ENCODE measurements at regions not wholly inside any gene's neighbourhood (a gene's known extent, or its start where the extent isn't known, plus 50 kb on each side); places are given as distances from the start of the nearest gene placed in this dataset.

GRCh38 chr1:13922466-13923110 lies 222.6 kb downstream of the PRDM2 start:
- H3K9ac ChIP-seq (ENCODE audit: low read depth, low read length), result no peak overlapping the region
- no peaks in the 10 kb centered on the region for H3K27me3 ChIP-seq (ENCODE audit: control insufficient read depth, insufficient read depth, low read length)
- H3K9me3 ChIP-seq (replicated peaks; ENCODE audit: low read length), result no peaks in the 10 kb centered on the region
- H3K4me3 ChIP-seq (ENCODE audit: low read length), result no peak overlapping the region
- H3K4me1 ChIP-seq (ENCODE audit: control insufficient read depth, insufficient read depth, low read length), result peaks cover 3% of the 10 kb centered on the region
- H3K36me3 ChIP-seq (ENCODE audit: insufficient read depth, low read length), result no peaks in the 10 kb centered on the region
- H3K4me2 ChIP-seq (ENCODE audit: low read length), result peak overlapping the region; percentile 4

- Histone ChIP-seq H3K9me3 (replicated peaks; ENCODE audit: low read length) (no peaks in the 10 kb centered on the region), H3K36me3 (ENCODE audit: insufficient read depth, low read length) (no peaks in the 10 kb centered on the region), H3K4me3 (ENCODE audit: low read length) (no peak overlapping the region), H3K4me2 (ENCODE audit: low read length) (no peak overlapping the region), H3K27me3 (ENCODE audit: control insufficient read depth, insufficient read depth, low read length) (no peaks in the 10 kb centered on the region), H3K4me1 (ENCODE audit: control insufficient read depth, insufficient read depth, low read length) (peaks cover 3% of the 10 kb centered on the region), H3K9ac (ENCODE audit: low read depth, low read length) (no peak overlapping the region)
Measured at GRCh38 chr1:13926556-13926955, 226.6 kb downstream of the PRDM2 start.

GRCh38 chr1:13927736-13928135 lies 227.7 kb downstream of the PRDM2 start:
- Histone ChIP-seq H3K4me2 (ENCODE audit: low read length) (no peak overlapping the region), H3K9ac (ENCODE audit: low read depth, low read length) (no peak overlapping the region), H3K4me1 (ENCODE audit: control insufficient read depth, insufficient read depth, low read length) (peaks cover under 1% of the 10 kb centered on the region), H3K9me3 (replicated peaks; ENCODE audit: low read length) (no peaks in the 10 kb centered on the region), H3K4me3 (ENCODE audit: low read length) (no peak overlapping the region), H3K27me3 (ENCODE audit: control insufficient read depth, insufficient read depth, low read length) (no peaks in the 10 kb centered on the region), H3K36me3 (ENCODE audit: insufficient read depth, low read length) (no peaks in the 10 kb centered on the region)

GRCh38 chr1:13929313-13929712 lies 229.3 kb downstream of the PRDM2 start:
- Histone ChIP-seq H3K4me2 (ENCODE audit: low read length) (no peak overlapping the region), H3K4me1 (ENCODE audit: control insufficient read depth, insufficient read depth, low read length) (no peaks in the 10 kb centered on the region), H3K36me3 (ENCODE audit: insufficient read depth, low read length) (no peaks in the 10 kb centered on the region), H3K9ac (ENCODE audit: low read depth, low read length) (no peak overlapping the region), H3K4me3 (ENCODE audit: low read length) (no peak overlapping the region), H3K27me3 (ENCODE audit: control insufficient read depth, insufficient read depth, low read length) (no peaks in the 10 kb centered on the region), H3K9me3 (replicated peaks; ENCODE audit: low read length) (no peaks in the 10 kb centered on the region)

- Histone ChIP-seq H3K9me3 (replicated peaks; ENCODE audit: low read length) (no peaks in the 10 kb centered on the region), H3K9ac (ENCODE audit: low read depth, low read length) (no peak overlapping the region), H3K27me3 (ENCODE audit: control insufficient read depth, insufficient read depth, low read length) (no peaks in the 10 kb centered on the region)
Measured at GRCh38 chr1:13930151-13930550, 230.2 kb downstream of the PRDM2 start.

GRCh38 chr1:13931226-13931625 lies 231.2 kb downstream of the PRDM2 start:
- no peaks in the 10 kb centered on the region for H3K27me3 ChIP-seq (ENCODE audit: control insufficient read depth, insufficient read depth, low read length)
- no peaks in the 10 kb centered on the region for H3K9me3 ChIP-seq (replicated peaks; ENCODE audit: low read length)
- no peaks in the 10 kb centered on the region for H3K4me1 ChIP-seq (ENCODE audit: control insufficient read depth, insufficient read depth, low read length)
- H3K4me3 ChIP-seq (ENCODE audit: low read length), result no peak overlapping the region
- H3K36me3 ChIP-seq (ENCODE audit: insufficient read depth, low read length), result no peaks in the 10 kb centered on the region
- no peak overlapping the region for H3K4me2 ChIP-seq (ENCODE audit: low read length)
- H3K9ac ChIP-seq (ENCODE audit: low read depth, low read length), result no peak overlapping the region

More at GRCh38 chr1:13930151-13930550, 230.2 kb downstream of the PRDM2 start:
- Histone ChIP-seq H3K4me2 (ENCODE audit: low read length) (no peak overlapping the region), H3K4me3 (ENCODE audit: low read length) (no peak overlapping the region), H3K36me3 (ENCODE audit: insufficient read depth, low read length) (no peaks in the 10 kb centered on the region), H3K4me1 (ENCODE audit: control insufficient read depth, insufficient read depth, low read length) (no peaks in the 10 kb centered on the region)

GRCh38 chr1:13935336-13935735 lies 235.3 kb downstream of the PRDM2 start:
- H3K36me3 ChIP-seq (ENCODE audit: insufficient read depth, low read length), result no peaks in the 10 kb centered on the region
- no peak overlapping the region for H3K9ac ChIP-seq (ENCODE audit: low read depth, low read length)
- H3K4me3 ChIP-seq (ENCODE audit: low read length), result no peak overlapping the region
- no peaks in the 10 kb centered on the region for H3K9me3 ChIP-seq (replicated peaks; ENCODE audit: low read length)
- H3K4me2 ChIP-seq (ENCODE audit: low read length), result no peak overlapping the region
- H3K27me3 ChIP-seq (ENCODE audit: control insufficient read depth, insufficient read depth, low read length), result no peaks in the 10 kb centered on the region
- H3K4me1 ChIP-seq (ENCODE audit: control insufficient read depth, insufficient read depth, low read length), result no peaks in the 10 kb centered on the region

- no peak overlapping the region for H3K4me2 ChIP-seq (ENCODE audit: low read length)
- no peak overlapping the region for H3K9ac ChIP-seq (ENCODE audit: low read depth, low read length)
- H3K4me3 ChIP-seq (ENCODE audit: low read length), result no peak overlapping the region
- peaks cover 3% of the 10 kb centered on the region for H3K9me3 ChIP-seq (replicated peaks; ENCODE audit: low read length)
- no peaks in the 10 kb centered on the region for H3K27me3 ChIP-seq (ENCODE audit: control insufficient read depth, insufficient read depth, low read length)
- no peaks in the 10 kb centered on the region for H3K4me1 ChIP-seq (ENCODE audit: control insufficient read depth, insufficient read depth, low read length)
- no peaks in the 10 kb centered on the region for H3K36me3 ChIP-seq (ENCODE audit: insufficient read depth, low read length)
Measured at GRCh38 chr1:13941315-13941714, 241.3 kb downstream of the PRDM2 start.

GRCh38 chr1:13943055-13943454 lies 243.1 kb downstream of the PRDM2 start:
- Histone ChIP-seq H3K36me3 (ENCODE audit: insufficient read depth, low read length) (no peaks in the 10 kb centered on the region), H3K4me1 (ENCODE audit: control insufficient read depth, insufficient read depth, low read length) (peaks cover under 1% of the 10 kb centered on the region), H3K9ac (ENCODE audit: low read depth, low read length) (no peak overlapping the region), H3K9me3 (replicated peaks; ENCODE audit: low read length) (peaks cover 3% of the 10 kb centered on the region), H3K27me3 (ENCODE audit: control insufficient read depth, insufficient read depth, low read length) (no peaks in the 10 kb centered on the region), H3K4me3 (ENCODE audit: low read length) (no peak overlapping the region), H3K4me2 (ENCODE audit: low read length) (no peak overlapping the region)

- H3K9me3 ChIP-seq (replicated peaks; ENCODE audit: low read length), result peaks cover 3% of the 10 kb centered on the region
- no peaks in the 10 kb centered on the region for H3K36me3 ChIP-seq (ENCODE audit: insufficient read depth, low read length)
- peaks cover 28% of the 10 kb centered on the region for H3K4me1 ChIP-seq (ENCODE audit: control insufficient read depth, insufficient read depth, low read length)
- no peak overlapping the region for H3K4me3 ChIP-seq (ENCODE audit: low read length)
- no peaks in the 10 kb centered on the region for H3K27me3 ChIP-seq (ENCODE audit: control insufficient read depth, insufficient read depth, low read length)
- no peak overlapping the region for H3K9ac ChIP-seq (ENCODE audit: low read depth, low read length)
- no peak overlapping the region for H3K4me2 ChIP-seq (ENCODE audit: low read length)
Measured at GRCh38 chr1:13945856-13946255, 245.9 kb downstream of the PRDM2 start.

GRCh38 chr1:13947658-13948057 lies 247.7 kb downstream of the PRDM2 start:
- peaks cover 3% of the 10 kb centered on the region for H3K9me3 ChIP-seq (replicated peaks; ENCODE audit: low read length)
- no peaks in the 10 kb centered on the region for H3K36me3 ChIP-seq (ENCODE audit: insufficient read depth, low read length)
- H3K4me1 ChIP-seq (ENCODE audit: control insufficient read depth, insufficient read depth, low read length), result peaks cover 44% of the 10 kb centered on the region
- no peak overlapping the region for H3K4me2 ChIP-seq (ENCODE audit: low read length)
- H3K27me3 ChIP-seq (ENCODE audit: control insufficient read depth, insufficient read depth, low read length), result no peaks in the 10 kb centered on the region
- H3K4me3 ChIP-seq (ENCODE audit: low read length), result no peak overlapping the region
- H3K9ac ChIP-seq (ENCODE audit: low read depth, low read length), result no peak overlapping the region

GRCh38 chr1:13948396-13948795 lies 248.4 kb downstream of the PRDM2 start:
- Histone ChIP-seq H3K27me3 (ENCODE audit: control insufficient read depth, insufficient read depth, low read length) (no peaks in the 10 kb centered on the region), H3K4me2 (ENCODE audit: low read length) (peak overlapping the region; percentile 54), H3K4me1 (ENCODE audit: control insufficient read depth, insufficient read depth, low read length) (peaks cover 45% of the 10 kb centered on the region), H3K9ac (ENCODE audit: low read depth, low read length) (peak overlapping the region; percentile 52), H3K9me3 (replicated peaks; ENCODE audit: low read length) (no peaks in the 10 kb centered on the region), H3K36me3 (ENCODE audit: insufficient read depth, low read length) (no peaks in the 10 kb centered on the region), H3K4me3 (ENCODE audit: low read length) (no peak overlapping the region)

All from skeletal muscle satellite cell (primary cell).